Stimulated activated CD4-positive, alpha-beta T cell treated with anti-CD3 and anti-CD28 coated beads, Interleukin-1b, Interleukin-23, amount 100 ng/mL, for 4 hours (primary cell): ENCODE measurements at regions not wholly inside any gene's neighbourhood (a gene's known extent, or its start where the extent isn't known, plus 50 kb on each side); places are given as distances from the start of the nearest gene placed in this dataset.

ENCODE experiments used
- DNase-seq, 2 donors: peaks; one replicate each; pipeline ENCODE4 v3.0.0-alpha.2; 2020; ENCODE audit warnings: low read depth in 2 of 2

DNA sequence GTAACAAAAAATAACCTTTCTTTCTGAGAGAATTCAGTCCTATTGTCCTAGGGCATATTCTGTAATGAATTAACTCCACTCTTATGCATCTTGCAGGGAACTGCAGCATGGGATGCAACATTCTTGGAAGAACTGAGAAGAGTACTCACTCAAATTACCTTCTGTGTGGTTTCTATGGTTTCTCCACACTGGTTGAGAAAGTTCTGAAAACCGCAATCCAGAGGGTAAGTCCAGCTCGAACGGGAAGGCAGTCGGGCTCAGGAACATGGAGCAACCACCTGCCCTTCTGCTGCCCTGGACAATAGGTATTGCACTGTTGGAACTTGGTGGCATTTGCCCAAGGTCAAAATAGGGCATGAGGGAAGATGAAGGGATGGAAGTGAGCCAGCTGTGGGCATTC lies 59.6 kb upstream of the CDK13 start:
- DNase-seq = no peak

DNA sequence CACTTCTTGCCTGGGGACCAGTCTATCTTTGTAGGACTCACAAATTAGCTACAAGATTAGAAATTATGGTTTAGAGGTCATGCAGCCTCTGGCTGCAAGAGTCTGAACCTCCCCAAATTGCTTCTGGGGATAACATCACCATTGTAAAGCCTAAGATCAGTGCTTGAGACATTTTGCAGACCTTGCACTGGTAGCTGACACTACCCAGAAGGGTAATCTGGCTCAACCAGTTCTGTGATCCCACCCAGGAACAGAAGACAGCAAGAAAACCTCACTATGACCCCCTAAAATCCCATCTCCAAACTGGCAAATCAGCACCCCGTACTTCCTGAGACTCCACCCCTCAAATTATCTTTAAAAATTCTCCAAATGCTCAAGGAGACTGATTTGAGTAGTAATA lies 58.2 kb upstream of the CDK13 start:
- no peak for DNase-seq

- no peak for DNase-seq
Observed at GRCh38 chr7:39892361-39892760, 57.7 kb upstream of the CDK13 start.

DNA sequence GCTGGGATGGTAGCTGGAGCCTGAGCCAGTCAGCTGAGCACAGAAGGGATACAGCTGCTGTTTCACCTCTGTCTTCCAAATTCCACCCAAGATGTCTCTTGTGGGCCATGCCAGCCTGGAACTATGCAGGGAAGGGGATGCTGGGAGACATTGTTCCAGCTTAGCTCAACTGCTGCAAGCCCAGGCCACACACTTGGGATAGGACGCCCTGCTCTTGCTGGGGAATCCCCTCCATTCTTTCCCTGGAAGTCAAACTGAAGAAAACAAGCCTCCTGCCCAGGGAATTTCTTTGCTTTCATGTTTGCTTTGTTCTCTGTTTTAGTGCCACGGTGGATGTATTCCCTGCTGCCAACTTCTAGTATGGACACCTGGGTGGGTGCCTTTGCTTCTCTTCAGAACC lies 55.2 kb upstream of the CDK13 start:
- no peak for DNase-seq

DNA sequence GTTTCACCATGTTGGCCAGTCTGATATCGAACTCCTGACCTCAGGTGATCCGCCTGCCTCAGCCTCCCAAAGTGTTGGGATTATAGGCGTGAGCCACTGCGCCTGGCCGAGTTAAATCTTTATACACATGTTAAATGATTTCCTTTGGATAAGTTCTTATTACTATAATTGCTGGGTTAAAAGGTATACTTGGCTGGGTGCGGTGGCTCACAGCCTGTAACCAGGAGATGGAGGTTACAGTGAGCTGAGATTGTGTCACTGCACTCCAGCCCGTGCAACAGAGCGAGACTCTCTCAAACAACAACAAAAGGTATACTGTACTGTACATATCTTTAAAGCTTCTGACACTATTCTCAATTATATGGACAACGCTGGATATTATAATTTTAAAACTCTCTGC lies 53.2 kb upstream of the CDK13 start:
- DNase-seq = no peak

DNA sequence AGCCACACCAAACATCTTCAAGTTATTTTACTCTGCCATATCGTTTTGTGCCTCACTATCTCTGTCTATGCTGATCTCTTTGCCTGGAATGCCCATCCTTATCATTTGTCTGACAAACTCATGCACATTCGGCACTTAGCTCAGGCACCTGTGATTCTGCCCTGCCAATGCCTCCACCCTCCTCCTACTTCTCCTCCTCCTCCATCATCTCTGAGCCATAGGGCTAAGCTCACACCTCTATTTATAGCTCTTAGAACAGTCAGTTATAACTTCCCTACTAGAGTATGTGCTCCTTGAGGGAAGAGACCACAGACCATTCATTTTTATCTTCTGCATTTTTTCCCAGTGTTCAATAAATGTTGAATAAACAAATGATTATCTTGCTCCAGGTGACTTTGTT lies 51.2 kb upstream of the CDK13 start:
- no peak for DNase-seq
